WERI-Rb-1 (cell line): ENCODE measurements at regions not wholly inside any gene's neighbourhood (a gene's known extent, or its start where the extent isn't known, plus 50 kb on each side); places are given as distances from the start of the nearest gene placed in this dataset.

Experiments used
- DNase-seq: peaks from one replicate; pipeline ENCODE4 v3.0.0-alpha.2; 2020
- H3K27ac ChIP-seq: fragments of 250-450 bp; sonication (Bioruptor Pico); 2 replicates; pipeline ENCODE4 v1.5.1; 2020; ENCODE audit warnings: mild to moderate bottlenecking, moderate library complexity
- H3K27me3 ChIP-seq: fragments of 250-450 bp; sonication (Bioruptor Pico); 2 replicates; pipeline ENCODE4 v1.5.1; 2021; ENCODE audit warnings: mild to moderate bottlenecking, low read depth, moderate library complexity; ENCODE audit not compliant: insufficient read depth, severe bottlenecking
- H3K36me3 ChIP-seq: fragments of 250-450 bp; sonication (Bioruptor Pico); 2 replicates; pipeline ENCODE4 v1.5.1; 2020; ENCODE audit warnings: mild to moderate bottlenecking, moderate library complexity
- H3K4me3 ChIP-seq: 2 replicates; pipeline ENCODE4 v1.5.1; 2011; ENCODE audit warnings: low read depth, mild to moderate bottlenecking, control low read depth, low read length
- H3K9me3 ChIP-seq: fragments of 250-450 bp; sonication (Bioruptor Pico); 2 replicates; pipeline ENCODE4 v1.5.1; 2021; ENCODE audit warnings: mild to moderate bottlenecking, moderate library complexity; ENCODE audit not compliant: severe bottlenecking
- CTCF ChIP-seq: IDR thresholded peaks from 2 replicates; pipeline ENCODE4 v1.5.1; 2011; ENCODE audit warnings: low read depth, mild to moderate bottlenecking, control low read depth, inconsistent platforms, low read length

GRCh38 chr15:66944121-66944520 lies 121.3 kb upstream of the SMAD3 start:
- TF ChIP-seq CTCF = no peak
- H3K9me3 ChIP-seq = no peaks in the 10 kb centered on the region

GRCh38 chr15:66945286-66945685 lies 120.1 kb upstream of the SMAD3 start:
- no peak for TF ChIP-seq CTCF

More at GRCh38 chr15:66944121-66944520, 121.3 kb upstream of the SMAD3 start:
- Histone ChIP-seq H3K27me3 (no peaks in the 10 kb centered on the region), H3K27ac (no peak overlapping the region), H3K36me3 (no peaks in the 10 kb centered on the region), H3K4me3 (no peak overlapping the region)
- no peak for DNase-seq

GRCh38 chr15:66945842-66946241 lies 119.6 kb upstream of the SMAD3 start:
- no peak for TF ChIP-seq CTCF
- Histone ChIP-seq H3K9me3 (no peaks in the 10 kb centered on the region), H3K27me3 (no peaks in the 10 kb centered on the region), H3K4me3 (no peak overlapping the region), H3K36me3 (no peaks in the 10 kb centered on the region), H3K27ac (no peak overlapping the region)
- DNase-seq = no peak

More at GRCh38 chr15:66945286-66945685, 120.1 kb upstream of the SMAD3 start:
- H3K9me3 ChIP-seq = no peaks in the 10 kb centered on the region
- no peaks in the 10 kb centered on the region for H3K27me3 ChIP-seq
- no peak for DNase-seq
- H3K27ac ChIP-seq = no peak overlapping the region
- no peaks in the 10 kb centered on the region for H3K36me3 ChIP-seq
- H3K4me3 ChIP-seq = no peak overlapping the region

GRCh38 chr15:66946578-66947164 lies 118.7 kb upstream of the SMAD3 start:
- Histone ChIP-seq H3K4me3 (no peak overlapping the region), H3K27ac (no peak overlapping the region), H3K36me3 (no peaks in the 10 kb centered on the region), H3K27me3 (no peaks in the 10 kb centered on the region), H3K9me3 (no peaks in the 10 kb centered on the region)
- DNase-seq = peak; percentile 60
- TF ChIP-seq CTCF = peak; percentile 85

GRCh38 chr15:66947471-66947870 lies 117.9 kb upstream of the SMAD3 start:
- Histone ChIP-seq H3K36me3 (no peaks in the 10 kb centered on the region), H3K27ac (no peak overlapping the region)
- TF ChIP-seq CTCF = no peak

GRCh38 chr15:66948294-66948693 lies 117.1 kb upstream of the SMAD3 start:
- no peaks in the 10 kb centered on the region for H3K9me3 ChIP-seq

More at GRCh38 chr15:66947471-66947870, 117.9 kb upstream of the SMAD3 start:
- no peaks in the 10 kb centered on the region for H3K27me3 ChIP-seq
- no peaks in the 10 kb centered on the region for H3K9me3 ChIP-seq
- no peak overlapping the region for H3K4me3 ChIP-seq
- no peak for DNase-seq

More at GRCh38 chr15:66948294-66948693, 117.1 kb upstream of the SMAD3 start:
- no peak for DNase-seq
- TF ChIP-seq CTCF = no peak
- Histone ChIP-seq H3K4me3 (no peak overlapping the region), H3K27ac (no peak overlapping the region), H3K36me3 (no peaks in the 10 kb centered on the region), H3K27me3 (no peaks in the 10 kb centered on the region)
